NCI-H1694 treated with DMSO at 0.1 percent for 48 hours (cell line): ENCODE measurements at regions not wholly inside any gene's neighbourhood (a gene's known extent, or its start where the extent isn't known, plus 50 kb on each side); places are given as distances from the start of the nearest gene placed in this dataset.
"Not testable (repeated sequence)": the region's sequence is repeated elsewhere in the genome, so short reads cannot be mapped to it uniquely, and the experiment has no call there.

Experiments used
- DNase-seq: peaks from one replicate; lab custom pipeline; 2025; lab: John Stamatoyannopoulos, UW

- no peak for DNase-seq
Observed at GRCh38 chr3:82509106-82509842, 747.8 kb upstream of the GBE1 start.

- no peak for DNase-seq
Observed at GRCh38 chr3:82506204-82506603, 744.8 kb upstream of the GBE1 start.

- no peak for DNase-seq
Observed at GRCh38 chr3:82505079-82505756, 743.8 kb upstream of the GBE1 start.

GRCh38 chr3:82498186-82498585 is 736.7 kb upstream of the GBE1 start:
- DNase-seq = no peak

GRCh38 chr3:82496890-82497560 is 735.6 kb upstream of the GBE1 start:
- no peak for DNase-seq

- no peak for DNase-seq
Observed at GRCh38 chr3:82495655-82496054, 734.2 kb upstream of the GBE1 start.

GRCh38 chr3:82494977-82495489 is 733.6 kb upstream of the GBE1 start:
- no peak for DNase-seq

- no peak for DNase-seq
Observed at GRCh38 chr3:82493858-82494257, 732.4 kb upstream of the GBE1 start.

GRCh38 chr3:82475306-82475705 is 713.9 kb upstream of the GBE1 start:
- DNase-seq = no peak

GRCh38 chr3:82474711-82475110 is 713.3 kb upstream of the GBE1 start:
- DNase-seq = no peak

- no peak for DNase-seq
Observed at GRCh38 chr3:82473864-82474541, 712.6 kb upstream of the GBE1 start.

GRCh38 chr3:82467051-82467450 is 705.6 kb upstream of the GBE1 start:
- no peak for DNase-seq

- DNase-seq = no peak
Observed at GRCh38 chr3:82462977-82463376, 701.5 kb upstream of the GBE1 start.

- no peak for DNase-seq
Observed at GRCh38 chr3:82461049-82461889, 699.8 kb upstream of the GBE1 start.

- no peak for DNase-seq
Observed at GRCh38 chr3:82448320-82448719, 686.9 kb upstream of the GBE1 start.

GRCh38 chr3:82428821-82429220 is 667.4 kb upstream of the GBE1 start:
- not testable (repeated sequence) for DNase-seq

- DNase-seq = no peak
Observed at GRCh38 chr3:82424031-82424339, 662.5 kb upstream of the GBE1 start.

GRCh38 chr3:82423268-82424030 is 662.0 kb upstream of the GBE1 start:
- DNase-seq = no peak

- no peak for DNase-seq
Observed at GRCh38 chr3:82416830-82417229, 655.4 kb upstream of the GBE1 start.

GRCh38 chr3:82416349-82416748 is 654.9 kb upstream of the GBE1 start:
- peak; percentile 1 for DNase-seq

- DNase-seq = no peak
Observed at GRCh38 chr3:82413171-82413570, 651.7 kb upstream of the GBE1 start.
